Gastrocnemius medialis (tissue), 4 donors: ENCODE measurements at regions not wholly inside any gene's neighbourhood (a gene's known extent, or its start where the extent isn't known, plus 50 kb on each side); places are given as distances from the start of the nearest gene placed in this dataset.
A peak's percentile ranks its signal among the peaks of the same experiment; 100 is the strongest.

Experiments used
- ATAC-seq, 2 donors: fragments of 150-250 bp; one replicate each; pipeline ENCODE4 v1.9.1; 2016
- DNase-seq, 2 donors: peaks; one replicate each; pipeline ENCODE4 v3.0.0-alpha.2; 2019
- H3K27ac ChIP-seq, 4 donors: fragments of 200-600 bp; sonication (generic); 1 replicate in 1 of 4; 2 replicates in 3 of 4; pipeline ENCODE4 v1.5.1; 2016 to 2018; ENCODE audit warnings: mild to moderate bottlenecking in 2 of 4, moderate library complexity in 1 of 4
- H3K27me3 ChIP-seq, 3 donors: fragments of 200-600 bp; sonication (generic) in 2 of 3; 1 replicate in 1 of 3; 2 replicates in 2 of 3; pipeline versions ENCODE4 v1.5.1 to v1.6.0; 2016 to 2019; ENCODE audit warnings: mild to moderate bottlenecking in 1 of 3, moderate library complexity in 1 of 3
- H3K36me3 ChIP-seq, 2 donors: fragments of 200-600 bp; sonication (generic) in 1 of 2; one replicate each; pipeline ENCODE4 v1.5.1; 2017 to 2018
- H3K4me1 ChIP-seq, 2 donors: fragments of 200-600 bp; sonication (generic) in 1 of 2; one replicate each; pipeline ENCODE4 v1.5.1; 2016 to 2017; ENCODE audit warnings: mild to moderate bottlenecking in 2 of 2
- H3K4me3 ChIP-seq, 4 donors: fragments of 200-600 bp; sonication (generic) in 3 of 4; 1 replicate in 1 of 4; 2 replicates in 3 of 4; pipeline ENCODE4 v1.5.1; 2016 to 2019; ENCODE audit warnings: mild to moderate bottlenecking in 2 of 4
- H3K9me3 ChIP-seq, 3 donors: fragments of 200-600 bp; sonication (generic) in 2 of 3; 1 replicate in 1 of 3; 2 replicates in 2 of 3; pipeline ENCODE4 v1.5.1; 2016 to 2019
- CTCF ChIP-seq, 5 experiments: fragments of 450-650 bp in 3 of 5; fragments of 200-600 bp in 2 of 5; sonication (generic) in 2 of 5; IDR thresholded peaks in 4 of 5; conservative IDR thresholded peaks in 1 of 5; 1 replicate in 4 of 5; 2 replicates in 1 of 5; pipeline ENCODE4 v1.5.1; 2016 to 2019; ENCODE audit warnings: antibody characterized with exemption in 5 of 5, mild to moderate bottlenecking in 3 of 5, moderate library complexity in 3 of 5
- POLR2A ChIP-seq, 2 donors: fragments of 450-650 bp; IDR thresholded peaks; one replicate each; pipeline ENCODE4 v1.6.1; 2017; ENCODE audit warnings: antibody characterized with exemption in 2 of 2, mild to moderate bottlenecking in 2 of 2, moderate library complexity in 2 of 2
- in situ Hi-C, 4 donors: fragments of 200-750 bp; cut with MboI; loops; one replicate each; pipeline versions ENCODE4 v1.15.0 to v1.8.0; 2017; ENCODE audit warnings: low sequenced_read_pairs in 4 of 4
- intact Hi-C: fragments of 100-400 bp; cut with DNase I; formaldehyde crosslinking; loops from one replicate; pipeline ENCODE4 v1.15.1; 2023; ENCODE audit warnings: low total_unique reads

DNA sequence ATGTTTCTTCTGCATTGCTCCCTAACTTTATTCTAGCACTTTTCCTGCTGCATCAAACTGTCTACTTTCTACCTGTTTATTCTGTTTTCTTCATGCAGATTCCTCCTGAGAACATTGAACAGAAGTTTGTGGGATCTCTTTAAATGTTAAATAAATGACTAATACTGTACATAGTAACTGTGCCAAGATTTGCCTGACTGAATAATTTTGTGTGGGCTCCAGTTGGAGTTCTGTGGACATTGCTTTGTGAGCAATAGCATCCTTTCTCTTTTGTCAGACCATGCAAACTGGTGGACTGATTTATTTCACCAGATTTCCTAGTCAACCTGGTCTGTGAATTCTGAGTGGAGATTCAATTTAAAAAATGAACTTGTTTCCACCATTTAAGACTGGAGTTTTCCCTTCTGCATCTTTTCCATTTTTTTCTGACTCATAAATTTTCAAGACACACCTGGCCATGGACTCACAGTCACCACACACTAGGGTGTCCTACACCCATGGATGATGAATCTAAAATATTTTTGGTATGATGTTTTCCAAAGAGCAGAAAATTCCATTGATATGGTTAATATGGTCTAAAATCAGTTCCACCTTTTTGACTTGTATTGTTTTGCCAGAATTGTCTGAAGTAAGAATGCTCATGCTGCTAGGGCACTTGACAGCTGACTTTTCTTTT, 140.7 kb upstream of the SPAG17 start:
- TF ChIP-seq POLR2A (IDR thresholded peaks at IDR 0.05) (no peak), CTCF (IDR thresholded peaks at IDR 0.05 in 4 of 5, conservative IDR thresholded peaks at IDR 0.05 in 1 of 5) (no peak)
- Histone ChIP-seq H3K27me3 (no peaks in the 10 kb centered on the region), H3K36me3 (no peaks in the 10 kb centered on the region), H3K4me3 (no peak overlapping the region), H3K27ac (no peak overlapping the region), H3K9me3 (no peaks in the 10 kb centered on the region), H3K4me1 (no peaks in the 10 kb centered on the region)
- in situ Hi-C loops (no loop called here), intact Hi-C loops (no loop called here)
- no peak for ATAC-seq
- DNase-seq: no peak

DNA sequence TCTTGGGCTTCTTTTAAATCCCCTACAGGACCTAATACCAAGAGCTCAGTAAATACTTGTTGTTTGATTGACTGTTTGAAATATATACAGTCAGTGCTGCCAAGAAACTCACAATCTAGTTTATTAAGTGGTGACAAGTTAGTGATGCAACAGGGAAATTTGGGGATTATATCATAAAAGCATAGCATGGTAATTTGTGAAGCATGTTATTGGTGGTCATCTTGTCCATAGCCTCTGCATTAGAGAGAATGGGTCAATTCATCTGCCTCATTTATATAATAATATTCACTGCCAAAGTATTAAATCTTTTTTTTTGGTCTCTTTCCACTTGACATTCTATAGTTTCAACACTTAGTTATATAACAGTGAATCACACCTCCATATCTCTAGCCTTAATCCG, 138.2 kb upstream of the SPAG17 start:
- no peak for TF ChIP-seq POLR2A (IDR thresholded peaks at IDR 0.05)
- no peak for TF ChIP-seq CTCF (IDR thresholded peaks at IDR 0.05 in 4 of 5, conservative IDR thresholded peaks at IDR 0.05 in 1 of 5)
- no peak for DNase-seq
- intact Hi-C loops (no loop called here), in situ Hi-C loops (no loop called here)
- H3K9me3 ChIP-seq: no peaks in the 10 kb centered on the region
- no peak overlapping the region for H3K4me3 ChIP-seq
- H3K27ac ChIP-seq: no peak overlapping the region
- no peak for ATAC-seq
- no peaks in the 10 kb centered on the region for H3K4me1 ChIP-seq
- H3K27me3 ChIP-seq: no peaks in the 10 kb centered on the region
- no peaks in the 10 kb centered on the region for H3K36me3 ChIP-seq

DNA sequence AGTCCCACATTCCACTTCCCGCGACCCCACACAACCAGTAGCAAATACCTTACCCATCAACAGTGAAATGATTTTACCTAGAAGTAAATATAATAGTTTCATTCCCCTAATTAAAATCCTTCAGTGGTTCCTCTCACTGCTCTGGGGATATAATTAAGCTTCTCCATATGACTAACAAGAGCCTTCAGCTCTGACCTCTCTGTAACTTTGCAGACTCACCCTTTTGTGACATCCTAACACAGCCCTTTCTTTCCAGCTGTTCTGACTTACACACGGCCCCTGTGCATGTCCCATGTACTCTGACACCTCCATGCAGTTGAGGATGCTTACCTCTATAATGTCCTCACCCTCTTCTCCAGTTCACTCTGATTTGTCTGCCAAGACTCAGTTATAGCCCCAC, 137.3 kb upstream of the SPAG17 start:
- no peaks in the 10 kb centered on the region for H3K27me3 ChIP-seq
- H3K27ac ChIP-seq: no peak overlapping the region
- no peaks in the 10 kb centered on the region for H3K9me3 ChIP-seq
- intact Hi-C loops: no loop called here
- H3K4me3 ChIP-seq: no peak overlapping the region
- TF ChIP-seq CTCF (IDR thresholded peaks at IDR 0.05 in 4 of 5, conservative IDR thresholded peaks at IDR 0.05 in 1 of 5) (no peak), POLR2A (IDR thresholded peaks at IDR 0.05) (no peak)
- peak in 1 of 2 donors; percentile 44 for ATAC-seq
- no peaks in the 10 kb centered on the region for H3K4me1 ChIP-seq
- in situ Hi-C loops: no loop called here
- no peak for DNase-seq
- no peaks in the 10 kb centered on the region for H3K36me3 ChIP-seq

DNA sequence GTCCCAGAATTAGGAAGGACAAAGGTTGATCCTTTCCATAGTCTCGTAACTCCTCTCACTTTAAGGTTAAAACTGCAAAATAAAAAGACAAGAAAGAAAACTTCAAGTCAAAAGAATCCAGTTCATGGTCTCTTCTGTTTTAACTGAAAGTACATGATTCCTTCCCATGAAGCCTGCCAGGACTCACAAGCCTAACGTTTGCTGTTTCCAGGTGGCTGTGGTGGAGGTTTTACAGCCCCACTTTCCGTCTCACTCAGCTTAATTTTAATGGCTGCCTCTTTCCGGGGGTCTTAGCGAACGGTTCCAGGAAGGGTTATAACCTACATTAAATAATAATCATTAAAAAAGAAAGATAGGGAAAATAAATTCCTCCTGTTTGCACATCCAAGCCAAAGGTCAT, 136.8 kb upstream of the SPAG17 start:
- TF ChIP-seq POLR2A (IDR thresholded peaks at IDR 0.05): no peak
- TF ChIP-seq CTCF (IDR thresholded peaks at IDR 0.05 in 4 of 5, conservative IDR thresholded peaks at IDR 0.05 in 1 of 5): no peak
- intact Hi-C loops: no loop called here
- ATAC-seq: no peak

More for the DNA sequence above, 136.8 kb upstream of the SPAG17 start:
- Histone ChIP-seq H3K4me1 (no peaks in the 10 kb centered on the region), H3K9me3 (no peaks in the 10 kb centered on the region), H3K27me3 (no peaks in the 10 kb centered on the region), H3K4me3 (no peak overlapping the region), H3K36me3 (no peaks in the 10 kb centered on the region), H3K27ac (no peak overlapping the region)
- in situ Hi-C loops: no loop called here
- DNase-seq: no peak
